HEK293 (cell line): ENCODE measurements at regions not wholly inside any gene's neighbourhood (a gene's known extent, or its start where the extent isn't known, plus 50 kb on each side); places are given as distances from the start of the nearest gene placed in this dataset.

Experiments used
- CTCF ChIA-PET: fragments of 350-600 bp; formaldehyde crosslinking; extraction: SDS; loops from one replicate; lab custom pipeline; 2021; ENCODE audit warnings: antibody characterized with exemption; lab: Yijun Ruan, JAX
- POLR2A ChIA-PET: fragments of 300-600 bp; formaldehyde crosslinking; extraction: SDS; loops from one replicate; lab custom pipeline; 2020; ENCODE audit warnings: antibody characterized with exemption, inconsistent platforms; lab: Yijun Ruan, JAX
- H3K27ac ChIP-seq: fragments of 200-500 bp; sonication (Bioruptor generic); 2 replicates; pipeline ENCODE4 v1.5.1; 2014; ENCODE audit warnings: low read depth, low read length, control low read depth, inconsistent platforms; ENCODE audit errors: extremely low read depth
- H3K36me3 ChIP-seq, 2 experiments: fragments of 200-500 bp in 1 of 2; sonication (Bioruptor generic) in 1 of 2; 1 replicate in 1 of 2; 2 replicates in 1 of 2; pipeline ENCODE4 v1.5.1; 2014 to 2017; ENCODE audit warnings: inconsistent platforms in 2 of 2, low read length in 2 of 2; ENCODE audit not compliant: control insufficient read depth in 2 of 2, insufficient read depth in 1 of 2
- H3K4me1 ChIP-seq: fragments of 200-500 bp; sonication (Bioruptor generic); 2 replicates; pipeline ENCODE4 v1.5.1; 2014; ENCODE audit warnings: mild to moderate bottlenecking, low read length, inconsistent platforms; ENCODE audit not compliant: control insufficient read depth, insufficient read depth
- H3K4me3 ChIP-seq: 2 replicates; pipeline ENCODE4 v1.5.1; 2011; ENCODE audit warnings: low read depth, mild to moderate bottlenecking, control low read depth, low read length, moderate library complexity
- H3K9me3 ChIP-seq: fragments of 200-500 bp; sonication (Bioruptor generic); 2 replicates; pipeline ENCODE4 v1.5.1; 2014; ENCODE audit warnings: low read depth, low read length, inconsistent platforms; ENCODE audit not compliant: control insufficient read depth, insufficient read depth
- EGR2 ChIP-seq: fragments of 450-650 bp; formaldehyde crosslinking; IDR thresholded peaks from 2 replicates; pipeline ENCODE4 v1.5.1; 2016; ENCODE audit warnings: low read depth, missing biosample characterization, missing genetic modification characterization
- SCRT2 ChIP-seq: fragments of 450-650 bp; formaldehyde crosslinking; IDR thresholded peaks from 2 replicates; pipeline ENCODE4 v1.5.1; 2016; ENCODE audit warnings: missing biosample characterization, missing genetic modification characterization
- TRIM28 ChIP-seq: IDR thresholded peaks from 2 replicates; pipeline ENCODE4 v1.6.1; 2011; ENCODE audit warnings: low read length, control low read depth, borderline replicate concordance
- ZFP3 ChIP-seq: fragments of 450-650 bp; formaldehyde crosslinking; IDR thresholded peaks from 2 replicates; pipeline ENCODE4 v1.5.1; 2016; ENCODE audit warnings: low read depth, missing biosample characterization, missing genetic modification characterization
- ZNF112 ChIP-seq: fragments of 450-650 bp; formaldehyde crosslinking; IDR thresholded peaks from 2 replicates; pipeline ENCODE4 v1.5.0; 2017; ENCODE audit warnings: missing biosample characterization, missing genetic modification characterization
- ZNF140 ChIP-seq: fragments of 450-650 bp; formaldehyde crosslinking; IDR thresholded peaks from 2 replicates; pipeline ENCODE4 v1.5.1; 2016; ENCODE audit warnings: missing biosample characterization, missing genetic modification characterization
- ZNF146 ChIP-seq: fragments of 450-650 bp; formaldehyde crosslinking; IDR thresholded peaks from 2 replicates; pipeline ENCODE4 v1.5.1; 2016; ENCODE audit warnings: missing biosample characterization, missing genetic modification characterization
- ZNF23 ChIP-seq: fragments of 450-650 bp; formaldehyde crosslinking; IDR thresholded peaks from 2 replicates; pipeline ENCODE4 v1.5.1; 2016; ENCODE audit warnings: missing biosample characterization, missing genetic modification characterization, borderline replicate concordance
- ZNF248 ChIP-seq: fragments of 450-650 bp; formaldehyde crosslinking; IDR thresholded peaks from 2 replicates; pipeline ENCODE4 v1.5.1; 2017; ENCODE audit warnings: missing biosample characterization, missing genetic modification characterization
- ZNF292 ChIP-seq: fragments of 450-650 bp; formaldehyde crosslinking; IDR thresholded peaks from 2 replicates; pipeline ENCODE4 v1.5.1; 2016; ENCODE audit warnings: low read depth, missing biosample characterization, missing genetic modification characterization, borderline replicate concordance
- ZNF473 ChIP-seq: fragments of 450-650 bp; formaldehyde crosslinking; IDR thresholded peaks from 2 replicates; pipeline ENCODE4 v1.5.1; 2017; ENCODE audit warnings: missing biosample characterization, missing genetic modification characterization
- ZNF549 ChIP-seq: fragments of 450-650 bp; IDR thresholded peaks from 2 replicates; pipeline ENCODE4 v1.5.1; 2018; ENCODE audit warnings: missing biosample characterization, missing genetic modification characterization, mild to moderate bottlenecking, inconsistent platforms, moderate library complexity
- ZNF558 ChIP-seq: fragments of 450-650 bp; formaldehyde crosslinking; IDR thresholded peaks from 2 replicates; pipeline ENCODE4 v1.5.1; 2016; ENCODE audit warnings: missing biosample characterization, missing genetic modification characterization
- ZNF776 ChIP-seq: fragments of 450-650 bp; formaldehyde crosslinking; IDR thresholded peaks from 2 replicates; pipeline ENCODE4 v1.5.0; 2017; ENCODE audit warnings: missing biosample characterization, missing genetic modification characterization, borderline replicate concordance
- TF ChIP-seq, protein P1 (sequence below): fragments of 450-650 bp; formaldehyde crosslinking; conservative IDR thresholded peaks from 2 replicates; pipeline ENCODE4 v1.5.1; 2016; ENCODE audit warnings: low read depth, missing biosample characterization, missing genetic modification characterization
- TF ChIP-seq, protein P2 (sequence below): fragments of 450-650 bp; formaldehyde crosslinking; IDR thresholded peaks from 2 replicates; pipeline ENCODE4 v1.5.1; 2016; ENCODE audit warnings: missing biosample characterization, missing genetic modification characterization
- TF ChIP-seq, protein P3 (sequence below): fragments of 450-650 bp; formaldehyde crosslinking; IDR thresholded peaks from 2 replicates; pipeline ENCODE4 v1.5.1; 2016; ENCODE audit warnings: missing biosample characterization, missing genetic modification characterization
- TF ChIP-seq, protein P4 (sequence below): IDR thresholded peaks from 2 replicates; pipeline ENCODE4 v1.6.1; 2011; ENCODE audit warnings: mild to moderate bottlenecking, low read depth, low read length, borderline replicate concordance
- TF ChIP-seq, protein P5 (sequence below): fragments of 450-650 bp; formaldehyde crosslinking; IDR thresholded peaks from 2 replicates; pipeline ENCODE4 v1.5.1; 2017; ENCODE audit warnings: missing biosample characterization, missing genetic modification characterization
- TF ChIP-seq, protein P6 (sequence below): fragments of 450-650 bp; formaldehyde crosslinking; IDR thresholded peaks from 2 replicates; pipeline ENCODE4 v1.5.1; 2016; ENCODE audit warnings: missing biosample characterization, missing genetic modification characterization
- TF ChIP-seq, protein P7 (sequence below): sonication (generic); formaldehyde crosslinking; IDR thresholded peaks from 2 replicates; pipeline ENCODE4 v1.8.1; 2022; ENCODE audit warnings: mild to moderate bottlenecking, moderate library complexity, missing genetic modification reagents

DNA sequence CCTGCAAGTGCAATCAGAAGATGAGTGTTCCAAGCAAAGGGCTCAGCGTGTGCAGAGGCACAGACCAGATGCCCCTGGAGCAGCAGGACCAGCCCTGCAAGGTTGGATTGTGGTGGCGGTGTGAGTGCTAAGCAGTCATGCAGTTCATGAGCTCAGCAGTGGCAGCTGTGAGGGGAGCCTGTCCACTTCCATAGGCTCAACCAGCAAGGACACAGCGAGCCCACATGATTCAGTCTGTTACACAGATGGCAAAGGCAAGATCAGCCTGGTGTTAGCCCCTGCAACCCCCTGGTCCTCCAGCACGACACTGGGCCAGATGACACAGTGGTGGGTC is 95.9 kb upstream of the PRR23E start (continued):
- TF ChIP-seq, protein P1, sequence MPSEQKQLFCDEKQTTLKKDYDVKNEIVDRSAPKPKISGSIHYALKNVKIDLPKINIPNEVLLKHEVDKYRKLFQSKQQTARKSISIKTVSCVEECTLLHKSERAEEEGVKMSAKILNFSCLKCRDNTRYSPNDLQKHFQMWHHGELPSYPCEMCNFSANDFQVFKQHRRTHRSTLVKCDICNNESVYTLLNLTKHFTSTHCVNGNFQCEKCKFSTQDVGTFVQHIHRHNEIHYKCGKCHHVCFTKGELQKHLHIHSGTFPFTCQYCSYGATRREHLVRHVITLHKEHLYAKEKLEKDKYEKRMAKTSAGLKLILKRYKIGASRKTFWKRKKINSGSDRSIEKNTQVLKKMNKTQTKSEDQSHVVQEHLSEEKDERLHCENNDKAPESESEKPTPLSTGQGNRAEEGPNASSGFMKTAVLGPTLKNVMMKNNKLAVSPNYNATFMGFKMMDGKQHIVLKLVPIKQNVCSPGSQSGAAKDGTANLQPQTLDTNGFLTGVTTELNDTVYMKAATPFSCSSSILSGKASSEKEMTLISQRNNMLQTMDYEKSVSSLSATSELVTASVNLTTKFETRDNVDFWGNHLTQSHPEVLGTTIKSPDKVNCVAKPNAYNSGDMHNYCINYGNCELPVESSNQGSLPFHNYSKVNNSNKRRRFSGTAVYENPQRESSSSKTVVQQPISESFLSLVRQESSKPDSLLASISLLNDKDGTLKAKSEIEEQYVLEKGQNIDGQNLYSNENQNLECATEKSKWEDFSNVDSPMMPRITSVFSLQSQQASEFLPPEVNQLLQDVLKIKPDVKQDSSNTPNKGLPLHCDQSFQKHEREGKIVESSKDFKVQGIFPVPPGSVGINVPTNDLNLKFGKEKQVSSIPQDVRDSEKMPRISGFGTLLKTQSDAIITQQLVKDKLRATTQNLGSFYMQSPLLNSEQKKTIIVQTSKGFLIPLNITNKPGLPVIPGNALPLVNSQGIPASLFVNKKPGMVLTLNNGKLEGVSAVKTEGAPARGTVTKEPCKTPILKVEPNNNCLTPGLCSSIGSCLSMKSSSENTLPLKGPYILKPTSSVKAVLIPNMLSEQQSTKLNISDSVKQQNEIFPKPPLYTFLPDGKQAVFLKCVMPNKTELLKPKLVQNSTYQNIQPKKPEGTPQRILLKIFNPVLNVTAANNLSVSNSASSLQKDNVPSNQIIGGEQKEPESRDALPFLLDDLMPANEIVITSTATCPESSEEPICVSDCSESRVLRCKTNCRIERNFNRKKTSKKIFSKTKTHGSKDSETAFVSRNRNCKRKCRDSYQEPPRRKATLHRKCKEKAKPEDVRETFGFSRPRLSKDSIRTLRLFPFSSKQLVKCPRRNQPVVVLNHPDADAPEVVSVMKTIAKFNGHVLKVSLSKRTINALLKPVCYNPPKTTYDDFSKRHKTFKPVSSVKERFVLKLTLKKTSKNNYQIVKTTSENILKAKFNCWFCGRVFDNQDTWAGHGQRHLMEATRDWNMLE, result no peak

DNA sequence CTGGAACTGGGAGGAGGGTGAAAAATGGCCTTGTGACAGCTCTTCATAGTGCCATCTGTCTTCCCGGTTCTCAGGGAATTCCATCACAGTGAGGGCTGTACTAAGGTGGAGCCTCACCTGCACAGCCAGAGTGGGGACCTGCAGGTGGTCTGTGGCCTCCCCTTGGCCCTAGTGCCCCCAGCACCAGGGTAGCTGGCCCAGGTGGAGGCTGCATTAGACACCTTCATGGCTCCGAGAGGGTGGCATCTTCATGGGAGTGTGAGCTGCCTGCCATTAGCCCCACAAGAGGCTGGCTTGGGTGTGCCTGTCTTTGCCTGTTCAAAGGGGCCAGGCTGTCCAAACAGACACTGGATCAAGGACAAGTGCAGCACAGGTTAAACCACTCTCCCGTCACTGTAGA is 95.5 kb upstream of the PRR23E start:
- Histone ChIP-seq H3K27ac (no peak overlapping the region), H3K36me3 (no peaks in the 10 kb centered on the region), H3K4me1 (no peaks in the 10 kb centered on the region)
- POLR2A ChIA-PET, result no interaction called here
- TF ChIP-seq EGR2 (tag by site-specific recombination) (no peak), ZNF112 (no peak), ZNF292 (tag by site-specific recombination) (no peak), ZNF146 (tag by site-specific recombination) (no peak), ZNF23 (tag by site-specific recombination) (no peak)
- TF ChIP-seq, protein P2, sequence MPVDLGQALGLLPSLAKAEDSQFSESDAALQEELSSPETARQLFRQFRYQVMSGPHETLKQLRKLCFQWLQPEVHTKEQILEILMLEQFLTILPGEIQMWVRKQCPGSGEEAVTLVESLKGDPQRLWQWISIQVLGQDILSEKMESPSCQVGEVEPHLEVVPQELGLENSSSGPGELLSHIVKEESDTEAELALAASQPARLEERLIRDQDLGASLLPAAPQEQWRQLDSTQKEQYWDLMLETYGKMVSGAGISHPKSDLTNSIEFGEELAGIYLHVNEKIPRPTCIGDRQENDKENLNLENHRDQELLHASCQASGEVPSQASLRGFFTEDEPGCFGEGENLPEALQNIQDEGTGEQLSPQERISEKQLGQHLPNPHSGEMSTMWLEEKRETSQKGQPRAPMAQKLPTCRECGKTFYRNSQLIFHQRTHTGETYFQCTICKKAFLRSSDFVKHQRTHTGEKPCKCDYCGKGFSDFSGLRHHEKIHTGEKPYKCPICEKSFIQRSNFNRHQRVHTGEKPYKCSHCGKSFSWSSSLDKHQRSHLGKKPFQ (tag by site-specific recombination), result no peak
- TF ChIP-seq, protein P3, sequence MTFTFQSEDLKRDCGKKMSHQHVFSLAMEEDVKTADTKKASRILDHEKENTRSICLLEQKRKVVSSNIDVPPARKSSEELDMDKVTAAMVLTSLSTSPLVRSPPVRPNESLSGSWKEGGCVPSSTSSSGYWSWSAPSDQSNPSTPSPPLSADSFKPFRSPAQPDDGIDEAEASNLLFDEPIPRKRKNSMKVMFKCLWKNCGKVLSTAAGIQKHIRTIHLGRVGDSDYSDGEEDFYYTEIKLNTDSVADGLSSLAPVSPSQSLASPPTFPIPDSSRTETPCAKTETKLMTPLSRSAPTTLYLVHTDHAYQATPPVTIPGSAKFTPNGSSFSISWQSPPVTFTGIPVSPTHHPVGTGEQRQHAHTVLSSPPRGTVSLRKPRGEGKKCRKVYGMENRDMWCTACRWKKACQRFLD (tag by site-specific recombination), result no peak
- TF ChIP-seq, protein P4, sequence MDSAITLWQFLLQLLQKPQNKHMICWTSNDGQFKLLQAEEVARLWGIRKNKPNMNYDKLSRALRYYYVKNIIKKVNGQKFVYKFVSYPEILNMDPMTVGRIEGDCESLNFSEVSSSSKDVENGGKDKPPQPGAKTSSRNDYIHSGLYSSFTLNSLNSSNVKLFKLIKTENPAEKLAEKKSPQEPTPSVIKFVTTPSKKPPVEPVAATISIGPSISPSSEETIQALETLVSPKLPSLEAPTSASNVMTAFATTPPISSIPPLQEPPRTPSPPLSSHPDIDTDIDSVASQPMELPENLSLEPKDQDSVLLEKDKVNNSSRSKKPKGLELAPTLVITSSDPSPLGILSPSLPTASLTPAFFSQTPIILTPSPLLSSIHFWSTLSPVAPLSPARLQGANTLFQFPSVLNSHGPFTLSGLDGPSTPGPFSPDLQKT, result no peak
- TF ChIP-seq, all 188 proteins: peak for 0
- no peak overlapping the region for H3K4me3 ChIP-seq
- CTCF ChIA-PET, result no interaction called here
- no peaks in the 10 kb centered on the region for H3K9me3 ChIP-seq

DNA sequence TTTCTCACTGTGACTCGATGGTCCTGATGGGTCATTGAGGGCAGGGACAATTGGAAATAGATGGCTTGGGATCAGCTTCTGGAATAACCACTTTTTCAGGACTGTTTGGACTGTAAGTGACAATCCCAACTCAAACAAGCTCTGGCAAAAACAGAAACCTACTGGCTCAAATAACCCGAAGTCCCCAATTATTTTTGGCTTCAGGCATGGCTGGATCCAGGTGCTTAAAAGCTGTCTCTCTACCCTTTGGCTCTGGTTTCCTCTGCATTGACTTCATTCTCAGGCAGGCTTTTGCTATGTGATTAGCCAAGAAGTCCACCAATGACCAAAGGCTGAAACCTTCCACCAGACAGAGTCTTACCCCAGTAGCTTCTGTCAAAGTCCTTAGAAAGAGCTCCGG is 92.9 kb upstream of the PRR23E start:
- H3K27ac ChIP-seq, result no peak overlapping the region
- H3K36me3 ChIP-seq, result no peaks in the 10 kb centered on the region
- CTCF ChIA-PET, result no interaction called here
- H3K4me1 ChIP-seq, result no peaks in the 10 kb centered on the region
- H3K4me3 ChIP-seq, result no peak overlapping the region
- H3K9me3 ChIP-seq, result no peaks in the 10 kb centered on the region
- POLR2A ChIA-PET, result no interaction called here
- TF ChIP-seq ZNF248 (tag by site-specific recombination), result no peak
- no peak for TF ChIP-seq ZNF776 (tag by site-specific recombination)
- TF ChIP-seq ZNF473 (tag by site-specific recombination), result no peak
- TF ChIP-seq, protein P5, sequence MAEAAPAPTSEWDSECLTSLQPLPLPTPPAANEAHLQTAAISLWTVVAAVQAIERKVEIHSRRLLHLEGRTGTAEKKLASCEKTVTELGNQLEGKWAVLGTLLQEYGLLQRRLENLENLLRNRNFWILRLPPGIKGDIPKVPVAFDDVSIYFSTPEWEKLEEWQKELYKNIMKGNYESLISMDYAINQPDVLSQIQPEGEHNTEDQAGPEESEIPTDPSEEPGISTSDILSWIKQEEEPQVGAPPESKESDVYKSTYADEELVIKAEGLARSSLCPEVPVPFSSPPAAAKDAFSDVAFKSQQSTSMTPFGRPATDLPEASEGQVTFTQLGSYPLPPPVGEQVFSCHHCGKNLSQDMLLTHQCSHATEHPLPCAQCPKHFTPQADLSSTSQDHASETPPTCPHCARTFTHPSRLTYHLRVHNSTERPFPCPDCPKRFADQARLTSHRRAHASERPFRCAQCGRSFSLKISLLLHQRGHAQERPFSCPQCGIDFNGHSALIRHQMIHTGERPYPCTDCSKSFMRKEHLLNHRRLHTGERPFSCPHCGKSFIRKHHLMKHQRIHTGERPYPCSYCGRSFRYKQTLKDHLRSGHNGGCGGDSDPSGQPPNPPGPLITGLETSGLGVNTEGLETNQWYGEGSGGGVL (tag by site-specific recombination), result no peak
- TF ChIP-seq ZNF140 (tag by site-specific recombination), result no peak
- no peak for TF ChIP-seq ZFP3 (tag by site-specific recombination)
- TF ChIP-seq TRIM28, result no peak
- no peak for TF ChIP-seq ZNF549 (tag by site-specific recombination)
- TF ChIP-seq, protein P6, sequence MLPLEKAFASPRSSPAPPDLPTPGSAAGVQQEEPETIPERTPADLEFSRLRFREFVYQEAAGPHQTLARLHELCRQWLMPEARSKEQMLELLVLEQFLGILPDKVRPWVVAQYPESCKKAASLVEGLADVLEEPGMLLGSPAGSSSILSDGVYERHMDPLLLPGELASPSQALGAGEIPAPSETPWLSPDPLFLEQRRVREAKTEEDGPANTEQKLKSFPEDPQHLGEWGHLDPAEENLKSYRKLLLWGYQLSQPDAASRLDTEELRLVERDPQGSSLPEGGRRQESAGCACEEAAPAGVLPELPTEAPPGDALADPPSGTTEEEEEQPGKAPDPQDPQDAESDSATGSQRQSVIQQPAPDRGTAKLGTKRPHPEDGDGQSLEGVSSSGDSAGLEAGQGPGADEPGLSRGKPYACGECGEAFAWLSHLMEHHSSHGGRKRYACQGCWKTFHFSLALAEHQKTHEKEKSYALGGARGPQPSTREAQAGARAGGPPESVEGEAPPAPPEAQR (tag by site-specific recombination), result no peak
- TF ChIP-seq, protein P7, sequence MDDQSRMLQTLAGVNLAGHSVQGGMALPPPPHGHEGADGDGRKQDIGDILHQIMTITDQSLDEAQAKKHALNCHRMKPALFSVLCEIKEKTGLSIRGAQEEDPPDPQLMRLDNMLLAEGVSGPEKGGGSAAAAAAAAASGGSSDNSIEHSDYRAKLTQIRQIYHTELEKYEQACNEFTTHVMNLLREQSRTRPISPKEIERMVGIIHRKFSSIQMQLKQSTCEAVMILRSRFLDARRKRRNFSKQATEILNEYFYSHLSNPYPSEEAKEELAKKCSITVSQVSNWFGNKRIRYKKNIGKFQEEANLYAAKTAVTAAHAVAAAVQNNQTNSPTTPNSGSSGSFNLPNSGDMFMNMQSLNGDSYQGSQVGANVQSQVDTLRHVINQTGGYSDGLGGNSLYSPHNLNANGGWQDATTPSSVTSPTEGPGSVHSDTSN, result no peak
- no peak for TF ChIP-seq SCRT2
- no peak for TF ChIP-seq ZNF558
